Activated T-cell treated with anti-CD3 and anti-CD28 coated beads, Interleukin-2, amount 50 U/mL, for 24 hours (primary cell): ENCODE measurements at regions not wholly inside any gene's neighbourhood (a gene's known extent, or its start where the extent isn't known, plus 50 kb on each side); places are given as distances from the start of the nearest gene placed in this dataset.

ENCODE experiments used
- DNase-seq: peaks from one replicate; pipeline ENCODE4 v3.0.0-alpha.2; 2020
- H3K27ac Mint-ChIP-seq: 2 replicates; pipeline ENCODE4 v1.8.0; 2020; ENCODE audit warnings: mild to moderate bottlenecking, mixed read lengths
- H3K27me3 Mint-ChIP-seq: 2 replicates; pipeline ENCODE4 v1.8.0; 2020; ENCODE audit warnings: mixed read lengths
- H3K36me3 Mint-ChIP-seq: 2 replicates; pipeline ENCODE4 v1.8.0; 2020; ENCODE audit warnings: low read depth, mixed read lengths
- H3K4me1 Mint-ChIP-seq: 2 replicates; pipeline ENCODE4 v1.8.0; 2020; ENCODE audit warnings: low read depth, mixed read lengths
- H3K4me3 Mint-ChIP-seq: 2 replicates; pipeline ENCODE4 v1.8.0; 2020; ENCODE audit warnings: mild to moderate bottlenecking, moderate library complexity, mixed read lengths
- H3K9me3 Mint-ChIP-seq: 2 replicates; pipeline ENCODE4 v1.8.0; 2020; ENCODE audit warnings: mixed read lengths

DNA sequence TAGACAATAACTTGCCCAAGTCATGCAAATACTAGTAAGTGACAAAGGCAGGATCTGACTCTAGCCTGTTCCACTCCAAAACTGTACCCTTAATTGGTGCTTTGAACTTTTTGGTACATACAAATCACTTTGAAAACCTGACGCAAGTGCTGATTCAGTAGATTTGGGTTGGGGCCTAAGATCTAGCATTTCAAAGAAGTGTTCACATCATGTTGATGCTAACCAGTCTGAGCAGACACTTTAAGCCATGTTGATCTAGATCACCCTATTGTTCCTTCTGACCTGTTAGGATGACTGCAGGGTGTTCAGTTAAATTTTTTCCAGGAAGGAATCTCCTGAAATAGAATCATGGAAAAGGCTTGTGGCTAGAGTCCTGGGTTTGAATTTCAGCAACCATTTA is 57.7 kb upstream of the CPEB4 start:
- no peak overlapping the region for H3K4me3 Mint-ChIP-seq
- no peaks in the 10 kb centered on the region for H3K27me3 Mint-ChIP-seq
- H3K27ac Mint-ChIP-seq = no peak overlapping the region

DNA sequence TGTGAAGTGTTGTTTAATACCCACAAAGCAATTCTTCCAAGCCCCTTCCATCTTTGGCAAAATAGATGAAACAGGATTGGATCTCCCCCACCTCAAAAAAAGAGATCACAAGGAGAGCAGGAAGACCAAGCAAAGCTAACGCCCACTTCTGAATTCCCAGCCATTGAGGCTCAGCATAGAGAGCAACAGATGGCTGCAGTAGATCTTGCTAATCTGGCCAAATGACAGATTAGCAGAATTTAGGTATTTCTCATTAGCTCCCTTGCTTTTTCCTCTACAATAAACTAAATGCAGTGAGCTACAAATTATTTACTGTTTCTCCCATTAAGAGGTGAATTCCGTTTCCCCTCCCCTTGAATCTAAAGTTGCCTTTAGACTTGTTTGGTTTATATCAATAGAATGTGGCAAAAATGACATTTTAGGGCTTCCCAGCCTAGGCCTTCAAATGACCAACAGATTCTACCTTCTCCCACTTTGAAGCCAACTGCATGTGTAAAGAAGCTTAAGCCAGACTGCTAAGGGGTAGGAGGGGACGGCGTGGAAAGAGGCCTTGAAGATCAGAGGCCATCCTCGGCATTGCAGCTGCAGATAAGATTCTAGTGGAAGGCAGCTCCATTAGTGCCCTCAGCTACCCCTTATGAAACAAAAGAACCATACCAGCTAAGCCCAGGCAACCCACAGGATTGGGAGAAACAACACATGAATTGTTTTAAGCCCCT is 56.8 kb upstream of the CPEB4 start:
- no peaks in the 10 kb centered on the region for H3K4me1 Mint-ChIP-seq
- H3K36me3 Mint-ChIP-seq = no peaks in the 10 kb centered on the region
- H3K27ac Mint-ChIP-seq = no peak overlapping the region
- no peak overlapping the region for H3K4me3 Mint-ChIP-seq
- no peaks in the 10 kb centered on the region for H3K27me3 Mint-ChIP-seq
- peaks cover 4% of the 10 kb centered on the region for H3K9me3 Mint-ChIP-seq
- no peak for DNase-seq

More for the DNA sequence above, 57.7 kb upstream of the CPEB4 start:
- DNase-seq = no peak
- Mint-ChIP-seq H3K9me3 (peaks cover 4% of the 10 kb centered on the region), H3K36me3 (no peaks in the 10 kb centered on the region), H3K4me1 (no peaks in the 10 kb centered on the region)

DNA sequence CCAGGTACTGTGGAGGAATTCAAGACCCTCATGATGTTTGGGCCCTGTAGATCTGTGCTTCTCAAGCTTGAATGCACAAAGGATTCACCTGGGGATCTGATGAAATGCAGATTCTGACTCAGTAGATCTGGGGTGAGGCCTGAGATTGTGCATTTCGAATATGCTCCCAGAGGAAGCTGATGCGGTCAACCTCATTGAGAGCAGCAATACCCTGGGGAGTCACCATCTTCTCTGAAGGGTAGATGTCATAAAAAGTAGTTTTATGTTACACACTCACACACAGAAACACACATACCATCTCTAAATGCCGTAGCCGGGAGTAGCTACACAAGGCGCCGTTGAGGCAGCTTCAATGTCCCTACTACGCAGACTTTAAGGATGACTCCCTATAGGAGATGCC is 55.8 kb upstream of the CPEB4 start:
- H3K4me1 Mint-ChIP-seq = no peaks in the 10 kb centered on the region
- H3K9me3 Mint-ChIP-seq = peaks cover 4% of the 10 kb centered on the region
- H3K36me3 Mint-ChIP-seq = no peaks in the 10 kb centered on the region
- no peak overlapping the region for H3K27ac Mint-ChIP-seq
- no peak for DNase-seq
- no peaks in the 10 kb centered on the region for H3K27me3 Mint-ChIP-seq
- H3K4me3 Mint-ChIP-seq = no peak overlapping the region

DNA sequence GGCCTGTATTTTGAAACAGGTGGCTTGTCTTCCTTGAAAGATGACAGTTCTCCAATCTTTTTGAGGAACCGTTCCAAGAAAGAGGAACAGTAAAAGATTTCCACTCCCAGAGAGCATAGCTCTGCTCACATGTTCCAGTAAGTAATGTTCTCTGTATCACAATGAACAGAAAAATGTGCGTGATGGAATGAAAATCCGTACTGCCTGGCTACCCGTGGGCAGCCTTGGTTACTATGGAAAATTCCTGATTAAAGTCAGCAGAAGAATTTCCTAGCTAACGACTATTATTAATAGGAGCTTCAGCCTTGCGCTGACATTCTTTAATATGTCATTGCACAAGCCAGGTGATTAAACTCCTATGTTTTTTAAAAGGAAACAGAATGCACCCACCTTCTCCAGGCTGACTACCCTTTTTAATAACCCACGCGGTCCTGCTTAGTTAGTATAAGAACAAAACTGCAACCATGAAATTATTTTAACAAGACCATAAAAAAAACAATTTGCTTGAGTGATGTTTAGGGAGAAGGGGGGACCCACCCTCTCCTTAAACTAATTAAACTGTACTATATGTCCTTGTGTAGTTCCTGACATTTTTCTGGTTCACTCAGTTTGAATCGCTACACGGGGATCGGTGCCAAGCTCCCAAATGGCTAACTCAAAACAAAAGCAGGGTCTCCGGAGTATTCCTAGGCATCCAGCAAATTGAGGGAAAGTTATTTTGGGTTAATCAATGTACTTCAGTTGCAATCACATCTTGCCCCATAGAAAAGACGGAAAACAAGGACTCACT is 54.8 kb upstream of the CPEB4 start:
- Mint-ChIP-seq H3K9me3 (no peaks in the 10 kb centered on the region), H3K4me3 (no peak overlapping the region), H3K36me3 (no peaks in the 10 kb centered on the region), H3K4me1 (no peaks in the 10 kb centered on the region), H3K27ac (no peak overlapping the region), H3K27me3 (no peaks in the 10 kb centered on the region)
- no peak for DNase-seq

DNA sequence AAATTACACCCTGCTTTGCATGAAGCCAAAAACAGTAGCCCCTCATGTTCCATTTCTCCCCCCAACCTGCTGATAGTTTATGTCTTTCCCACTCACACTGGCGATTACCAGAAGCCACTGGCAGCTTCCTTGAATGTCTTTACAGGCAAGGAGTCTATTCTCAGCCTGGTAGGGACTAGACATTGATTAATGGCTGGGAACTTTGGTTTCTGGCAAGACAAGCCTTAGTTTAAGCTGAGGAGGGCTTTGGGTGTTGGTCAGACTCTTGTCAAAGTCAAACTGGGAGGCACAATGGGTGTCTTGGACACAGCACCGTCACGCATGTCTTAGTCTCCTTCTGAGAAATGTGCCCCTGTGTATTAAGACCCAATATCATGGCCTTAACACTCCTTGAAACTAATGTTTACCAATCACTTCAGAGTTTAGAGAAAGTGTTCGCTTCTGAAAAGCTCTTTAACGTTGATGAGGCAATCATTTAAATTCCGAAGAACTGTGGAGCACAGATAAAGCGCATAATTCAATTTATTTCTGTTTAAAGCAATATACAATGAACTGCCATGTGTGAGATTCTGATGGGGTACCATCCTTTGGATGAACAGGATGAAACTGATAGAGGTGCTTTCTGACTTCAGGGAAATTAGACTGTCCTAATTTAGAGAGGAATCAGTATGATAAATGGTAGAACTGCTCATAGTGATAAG is 53.9 kb upstream of the CPEB4 start:
- Mint-ChIP-seq H3K9me3 (no peaks in the 10 kb centered on the region), H3K4me1 (no peaks in the 10 kb centered on the region), H3K27me3 (no peaks in the 10 kb centered on the region), H3K36me3 (no peaks in the 10 kb centered on the region), H3K27ac (no peak overlapping the region), H3K4me3 (no peak overlapping the region)
- no peak for DNase-seq

DNA sequence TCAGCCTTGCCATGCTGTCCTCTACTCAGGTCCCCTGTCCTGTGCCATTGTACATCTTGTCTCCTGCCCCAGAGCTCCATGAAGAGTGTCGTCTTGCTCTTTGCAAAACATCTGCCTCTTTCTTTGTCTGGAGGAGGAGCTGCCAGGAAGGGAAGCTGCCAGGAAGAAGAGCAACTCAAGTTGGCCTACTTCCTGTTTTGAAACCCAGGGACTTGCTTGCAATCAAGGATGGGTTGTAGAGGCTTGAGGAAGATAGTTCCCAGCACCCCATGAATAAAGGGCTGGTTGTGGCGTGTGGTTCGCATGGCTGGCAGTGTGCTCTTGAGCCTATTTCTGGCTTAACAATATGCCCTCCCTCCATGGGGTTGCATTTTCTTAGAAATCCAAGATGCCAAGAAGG is 53.0 kb upstream of the CPEB4 start:
- H3K4me1 Mint-ChIP-seq = no peaks in the 10 kb centered on the region
- H3K9me3 Mint-ChIP-seq = no peaks in the 10 kb centered on the region
- DNase-seq = no peak
- H3K4me3 Mint-ChIP-seq = no peak overlapping the region
- no peaks in the 10 kb centered on the region for H3K36me3 Mint-ChIP-seq
- no peaks in the 10 kb centered on the region for H3K27me3 Mint-ChIP-seq
- no peak overlapping the region for H3K27ac Mint-ChIP-seq

DNA sequence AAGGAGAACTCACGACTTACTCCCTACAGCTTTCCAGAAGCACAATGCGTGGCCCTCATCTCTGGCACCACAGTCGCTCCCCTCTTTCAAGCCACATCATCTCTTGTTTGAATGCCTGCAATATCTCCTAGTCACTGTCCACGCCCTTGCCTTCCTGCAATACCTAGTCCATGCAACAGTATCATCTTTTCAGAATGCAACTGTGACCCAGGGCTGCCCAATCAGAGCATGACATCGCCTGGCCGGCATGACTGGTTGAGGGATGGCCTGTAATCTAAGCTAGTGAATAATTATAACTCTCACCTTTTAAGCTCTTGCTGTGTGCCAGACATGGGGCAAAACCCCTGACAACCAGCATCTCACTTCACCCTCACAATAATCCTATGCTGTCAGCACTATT is 52.5 kb upstream of the CPEB4 start:
- no peaks in the 10 kb centered on the region for H3K36me3 Mint-ChIP-seq
- no peaks in the 10 kb centered on the region for H3K27me3 Mint-ChIP-seq
- H3K9me3 Mint-ChIP-seq = no peaks in the 10 kb centered on the region
- no peak overlapping the region for H3K4me3 Mint-ChIP-seq
- H3K4me1 Mint-ChIP-seq = no peaks in the 10 kb centered on the region
- DNase-seq = no peak
- H3K27ac Mint-ChIP-seq = no peak overlapping the region

DNA sequence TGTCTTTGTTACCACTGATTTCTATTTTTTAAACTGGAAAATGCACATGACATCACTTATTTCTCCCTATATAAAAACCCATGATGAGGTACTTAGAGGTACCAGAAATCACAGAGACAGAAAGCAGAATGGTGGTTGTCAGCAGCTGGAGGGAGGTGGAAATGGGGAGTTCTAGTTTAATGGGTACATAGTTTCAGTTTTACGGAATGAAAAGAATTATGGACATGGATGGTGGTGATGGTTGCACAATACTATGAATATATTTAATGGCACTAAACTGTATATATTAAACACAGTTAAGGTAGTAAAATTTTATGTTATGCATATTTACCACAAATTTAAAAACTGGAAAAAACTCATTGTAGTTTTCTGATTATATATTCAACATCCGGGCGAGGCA is 50.5 kb upstream of the CPEB4 start:
- DNase-seq = no peak
- H3K9me3 Mint-ChIP-seq = no peaks in the 10 kb centered on the region
- no peaks in the 10 kb centered on the region for H3K4me1 Mint-ChIP-seq
- no peaks in the 10 kb centered on the region for H3K36me3 Mint-ChIP-seq
- H3K27ac Mint-ChIP-seq = no peak overlapping the region
- H3K27me3 Mint-ChIP-seq = no peaks in the 10 kb centered on the region
- no peak overlapping the region for H3K4me3 Mint-ChIP-seq
